ENCODE measurements at regions not wholly inside any gene's neighbourhood (a gene's known extent, or its start where the extent isn't known, plus 50 kb on each side); places are given as distances from the start of the nearest gene placed in this dataset.

DNA sequence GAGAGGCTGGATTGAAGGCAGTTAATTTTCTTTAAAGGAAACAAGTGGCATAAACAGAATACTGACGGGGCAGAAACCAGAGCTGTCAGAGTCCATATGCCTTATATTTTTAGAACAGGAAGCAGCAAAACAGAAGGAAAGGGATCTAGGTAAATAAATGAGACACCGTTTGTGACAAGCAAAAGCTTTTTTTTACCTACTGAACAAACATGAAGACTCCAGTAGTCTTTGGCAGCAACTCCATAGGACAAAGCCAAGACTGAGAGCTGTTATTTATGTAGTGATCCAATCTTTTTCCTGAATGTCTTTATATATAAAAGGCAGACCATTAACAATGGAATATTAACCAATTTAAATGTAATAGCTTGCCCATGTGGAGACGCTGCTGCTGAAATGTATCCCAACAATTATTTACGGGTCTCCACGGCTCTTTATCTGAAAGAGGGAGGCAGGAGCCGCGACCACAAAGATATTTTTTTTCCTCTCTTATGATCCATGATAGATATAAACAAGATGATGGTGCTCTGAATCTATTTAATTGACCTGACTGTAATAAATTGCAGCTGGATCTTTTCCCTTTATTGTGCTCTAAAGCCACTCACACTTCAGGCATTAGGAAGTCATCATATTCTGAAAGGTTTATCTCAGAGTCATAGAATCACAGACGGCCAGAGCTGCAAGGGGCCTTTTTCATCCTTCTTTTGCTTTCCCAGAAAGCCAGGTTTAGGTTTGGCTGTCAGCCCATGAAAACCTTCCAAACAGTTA lies 687.8 kb downstream of the EFNB2 start:
- FAIRE-seq: no peak
- ChIA-PET POLR2A (ENCODE audit: partially characterized antibody) (no interaction called here), CTCF (ENCODE audit: partially characterized antibody) (no interaction called here)
- Histone ChIP-seq H4K8ac (ENCODE audit: extremely low read depth, insufficient read depth, low read length) (no peak overlapping the region), H3K4me1 (replicated peaks in 1 of 4; ENCODE audit: control insufficient read depth in 3 of 4, insufficient read depth in 4 of 4, low read length in 3 of 4) (no peaks in the 10 kb centered on the region), H2BK15ac (ENCODE audit: low read length) (no peak overlapping the region), H2BK20ac (ENCODE audit: low read length) (no peak overlapping the region), H3K79me1 (ENCODE audit: low read depth, low read length) (no peaks in the 10 kb centered on the region), H2BK5ac (ENCODE audit: low read depth, low read length) (no peak overlapping the region), H3K27me3 (replicated peaks in 1 of 4; ENCODE audit: control insufficient read depth in 3 of 4, extremely low read depth in 1 of 4, insufficient read depth in 3 of 4, low read length in 3 of 4) (no peaks in the 10 kb centered on the region), H3K56ac (replicated peaks; ENCODE audit: insufficient read length, low read depth, low read length) (no peak overlapping the region), H4K20me1 (replicated peaks in 1 of 2; ENCODE audit: control insufficient read depth in 1 of 2, insufficient read depth in 2 of 2, low read length in 2 of 2) (no peaks in the 10 kb centered on the region), H4K5ac (ENCODE audit: insufficient read length, low read depth, low read length) (no peak overlapping the region), H2BK12ac (ENCODE audit: low read depth, low read length) (no peak overlapping the region), H3K14ac (ENCODE audit: insufficient read length) (no peak overlapping the region), H3K79me2 (ENCODE audit: control insufficient read depth in 1 of 2, insufficient read depth in 2 of 2, low read length in 2 of 2) (no peaks in the 10 kb centered on the region), H3K4ac (replicated peaks; ENCODE audit: insufficient read length, low read depth, low read length) (no peak overlapping the region), H3K36me3 (ENCODE audit: control insufficient read depth in 2 of 4, insufficient read depth in 4 of 4, low read length in 3 of 4) (no peaks in the 10 kb centered on the region), H3K4me3 (ENCODE audit: extremely low read depth in 1 of 4, insufficient read depth in 2 of 4, low read depth in 3 of 4, low read length in 4 of 4) (no peak overlapping the region), H3K9me3 (ENCODE audit: insufficient read depth in 2 of 2, low read depth in 1 of 2, low read length in 1 of 2) (no peaks in the 10 kb centered on the region), H3K9ac (replicated peaks in 1 of 4; ENCODE audit: extremely low read depth in 1 of 4, low read depth in 3 of 4, low read length in 3 of 4) (no peak overlapping the region), H3K23ac (ENCODE audit: insufficient read length) (no peak overlapping the region), H3K18ac (ENCODE audit: extremely low read depth, low read length) (no peak overlapping the region), H3K23me2 (ENCODE audit: low read depth, low read length) (no peaks in the 10 kb centered on the region), H2BK120ac (replicated peaks; ENCODE audit: low read depth, low read length) (no peak overlapping the region), H4K91ac (replicated peaks; ENCODE audit: insufficient read length, low read length) (no peak overlapping the region), H3K27ac (ENCODE audit: low read depth, low read length) (no peak overlapping the region), H2AK5ac (ENCODE audit: low read depth, low read length) (no peak overlapping the region), H2AFZ (ENCODE audit: low read length) (no peak overlapping the region), H3K4me2 (ENCODE audit: insufficient read depth in 1 of 2, low read depth in 2 of 2, low read length in 2 of 2) (no peak overlapping the region)
- no peak for TF ChIP-seq NANOG (IDR thresholded peaks at IDR 0.05; ENCODE audit: insufficient read depth, low read depth, low read length, poor library complexity, severe bottlenecking)
- TF ChIP-seq SRF (IDR thresholded peaks at IDR 0.05; ENCODE audit: low read depth, low read length): no peak
- no peak for TF ChIP-seq TAF7 (optimal IDR thresholded peaks at IDR 0.05; ENCODE audit: borderline replicate concordance, low read depth, low read length)
- TF ChIP-seq CTBP2 (IDR thresholded peaks at IDR 0.05; ENCODE audit: borderline replicate concordance, insufficient read depth, insufficient read length, low read length): no peak
- TF ChIP-seq YY1 (IDR thresholded peaks at IDR 0.05; ENCODE audit: low read depth, low read length): no peak
- no peak for TF ChIP-seq KDM5A (IDR thresholded peaks at IDR 0.05; ENCODE audit: low read length)
- TF ChIP-seq JUND (IDR thresholded peaks at IDR 0.05; ENCODE audit: low read length): no peak
- TF ChIP-seq, protein P1, sequence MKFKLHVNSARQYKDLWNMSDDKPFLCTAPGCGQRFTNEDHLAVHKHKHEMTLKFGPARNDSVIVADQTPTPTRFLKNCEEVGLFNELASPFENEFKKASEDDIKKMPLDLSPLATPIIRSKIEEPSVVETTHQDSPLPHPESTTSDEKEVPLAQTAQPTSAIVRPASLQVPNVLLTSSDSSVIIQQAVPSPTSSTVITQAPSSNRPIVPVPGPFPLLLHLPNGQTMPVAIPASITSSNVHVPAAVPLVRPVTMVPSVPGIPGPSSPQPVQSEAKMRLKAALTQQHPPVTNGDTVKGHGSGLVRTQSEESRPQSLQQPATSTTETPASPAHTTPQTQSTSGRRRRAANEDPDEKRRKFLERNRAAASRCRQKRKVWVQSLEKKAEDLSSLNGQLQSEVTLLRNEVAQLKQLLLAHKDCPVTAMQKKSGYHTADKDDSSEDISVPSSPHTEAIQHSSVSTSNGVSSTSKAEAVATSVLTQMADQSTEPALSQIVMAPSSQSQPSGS (IDR thresholded peaks at IDR 0.05; ENCODE audit: low read length): no peak
- TF ChIP-seq, protein P2, sequence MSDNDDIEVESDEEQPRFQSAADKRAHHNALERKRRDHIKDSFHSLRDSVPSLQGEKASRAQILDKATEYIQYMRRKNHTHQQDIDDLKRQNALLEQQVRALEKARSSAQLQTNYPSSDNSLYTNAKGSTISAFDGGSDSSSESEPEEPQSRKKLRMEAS (IDR thresholded peaks at IDR 0.05): no peak
- no peak for TF ChIP-seq ASH2L (IDR thresholded peaks at IDR 0.05; ENCODE audit: low read length)
- DNase-seq (ENCODE audit: low read depth in 1 of 2, low spot score in 2 of 2): no peak
- WGBS, 2 experiments (ENCODE audit: extremely low coverage in 1 of 2, insufficient coverage in 1 of 2, insufficient read length in 1 of 2, insufficient replicate concordance in 2 of 2, low coverage in 1 of 2, low lambda C conversion rate in 2 of 2, missing lambda C conversion rate in 1 of 2): 83% methylated on average over 8 of the region's 8 CpGs; no CpG with 5 or more reads in 1 of the 2 experiments
